HG03060 (cell line): ENCODE measurements at regions not wholly inside any gene's neighbourhood (a gene's known extent, or its start where the extent isn't known, plus 50 kb on each side); places are given as distances from the start of the nearest gene placed in this dataset.

Experiments used
- ATAC-seq: cut with Tn5 transposase; IDR thresholded peaks from one replicate; pipeline ENCODE4 v1.9.1; 2021; ENCODE audit warnings: low read depth, moderate number of reproducible peaks; ENCODE audit not compliant: unreplicated experiment

DNA sequence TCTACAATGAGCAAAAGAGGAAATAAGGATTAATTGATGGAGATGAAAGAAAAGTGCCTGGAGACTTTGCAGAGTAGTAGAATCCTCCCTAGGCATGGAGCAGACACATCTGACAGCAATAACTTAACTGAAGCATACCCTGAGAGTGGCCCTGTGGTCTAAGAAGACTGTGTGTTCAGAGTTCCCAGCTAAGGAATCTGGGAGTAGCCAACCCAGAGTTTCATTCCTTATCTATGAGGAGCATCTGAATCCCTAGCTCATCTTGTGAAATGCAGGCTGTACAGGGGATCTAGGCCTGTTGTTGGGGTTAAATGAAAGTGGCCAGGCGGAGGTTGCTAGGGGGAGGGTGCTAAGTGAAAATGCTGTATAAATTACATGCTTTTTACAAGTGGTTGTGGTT is 233.1 kb upstream of the FBXL7 start:
- no peak for ATAC-seq

DNA sequence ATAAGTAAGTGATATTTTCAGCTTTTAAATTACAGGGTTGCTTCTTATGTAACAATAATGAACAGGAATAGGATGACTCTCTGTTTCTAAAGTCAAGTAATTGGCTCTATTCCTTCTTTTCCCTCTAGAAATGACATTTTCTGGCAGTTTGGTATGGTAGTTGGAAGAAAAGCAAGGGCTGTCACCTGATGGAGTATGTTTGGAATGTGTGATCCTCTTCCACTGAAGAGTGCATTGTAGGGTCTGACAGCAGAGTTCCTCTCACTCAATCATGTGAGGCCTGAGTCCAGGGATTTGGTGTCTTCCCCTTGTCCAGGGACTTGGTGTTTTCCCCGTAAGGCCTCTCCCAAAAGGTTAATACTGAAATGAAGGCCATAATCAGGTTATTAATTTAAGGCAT is 233.8 kb upstream of the FBXL7 start:
- no peak for ATAC-seq

DNA sequence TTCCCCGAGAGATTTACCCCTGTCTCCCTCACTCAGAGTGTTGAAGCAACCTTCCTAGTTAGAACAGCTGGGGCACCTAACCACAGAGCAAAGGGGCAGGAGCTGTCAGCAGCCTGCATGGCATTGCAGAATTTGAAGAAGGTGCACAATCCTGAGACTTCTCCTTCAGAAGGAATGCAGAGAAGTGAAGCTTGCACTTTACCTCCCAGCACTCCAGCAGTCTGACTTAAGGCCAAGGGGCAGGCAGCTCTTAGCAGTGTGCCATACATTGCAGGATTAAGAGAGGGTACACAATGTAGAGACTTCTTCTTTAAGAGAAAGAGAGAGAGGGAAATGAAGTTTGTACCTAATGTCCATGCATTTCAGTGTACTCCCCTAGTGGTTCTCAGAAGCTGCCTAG is 236.0 kb upstream of the FBXL7 start:
- no peak for ATAC-seq

DNA sequence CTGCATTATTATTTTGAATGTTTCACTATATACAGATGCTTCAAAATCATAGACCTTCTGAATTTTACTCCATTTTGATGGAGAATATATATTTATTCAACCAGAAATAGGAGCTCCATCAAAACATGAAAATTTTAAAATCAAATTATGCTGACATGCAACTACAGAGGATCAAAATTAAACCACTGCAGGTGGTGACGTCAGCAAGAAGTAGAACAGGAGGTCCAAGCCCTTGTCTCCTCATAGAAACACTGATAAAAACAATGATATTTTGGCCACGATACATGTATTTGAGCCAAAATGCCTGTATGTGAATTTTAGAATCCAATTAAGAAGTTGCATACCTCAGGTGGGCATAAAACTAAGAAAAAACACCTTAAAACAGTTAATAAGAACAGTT is 236.6 kb upstream of the FBXL7 start:
- ATAC-seq, result no peak

DNA sequence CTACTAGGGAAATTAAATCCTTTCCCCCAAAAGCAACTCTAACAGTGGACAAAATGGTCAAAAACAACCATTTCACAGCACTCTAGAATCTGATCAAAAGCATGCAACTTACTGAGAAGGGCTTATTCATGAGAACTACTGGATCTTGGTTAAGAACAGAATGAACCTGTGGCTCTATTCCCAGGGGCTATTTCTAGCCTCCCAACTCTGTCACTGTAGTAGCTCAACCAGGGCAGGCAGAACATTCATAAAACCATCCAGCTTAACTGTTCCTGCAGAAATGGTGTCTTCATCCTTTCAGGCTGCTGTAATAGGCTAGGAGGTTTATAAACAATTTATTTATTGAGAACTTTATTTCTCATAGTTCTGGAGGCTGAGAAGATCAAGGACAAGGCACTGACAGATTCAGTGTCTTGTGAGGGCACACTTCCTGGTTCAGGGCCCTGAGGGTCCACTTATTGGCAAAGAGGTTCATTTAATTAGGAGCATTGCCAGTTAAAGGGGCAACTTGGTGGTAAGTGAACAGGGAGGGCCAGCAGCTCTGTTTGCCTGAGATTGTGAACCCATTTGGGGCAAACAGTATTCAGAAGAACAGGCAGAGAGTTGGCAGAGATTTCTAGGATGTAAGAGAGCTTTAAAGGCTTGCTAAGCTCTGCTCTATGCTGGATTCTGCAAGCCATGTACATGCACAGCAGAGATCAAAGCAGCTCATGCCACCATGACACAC is 238.5 kb upstream of the FBXL7 start:
- no peak for ATAC-seq

DNA sequence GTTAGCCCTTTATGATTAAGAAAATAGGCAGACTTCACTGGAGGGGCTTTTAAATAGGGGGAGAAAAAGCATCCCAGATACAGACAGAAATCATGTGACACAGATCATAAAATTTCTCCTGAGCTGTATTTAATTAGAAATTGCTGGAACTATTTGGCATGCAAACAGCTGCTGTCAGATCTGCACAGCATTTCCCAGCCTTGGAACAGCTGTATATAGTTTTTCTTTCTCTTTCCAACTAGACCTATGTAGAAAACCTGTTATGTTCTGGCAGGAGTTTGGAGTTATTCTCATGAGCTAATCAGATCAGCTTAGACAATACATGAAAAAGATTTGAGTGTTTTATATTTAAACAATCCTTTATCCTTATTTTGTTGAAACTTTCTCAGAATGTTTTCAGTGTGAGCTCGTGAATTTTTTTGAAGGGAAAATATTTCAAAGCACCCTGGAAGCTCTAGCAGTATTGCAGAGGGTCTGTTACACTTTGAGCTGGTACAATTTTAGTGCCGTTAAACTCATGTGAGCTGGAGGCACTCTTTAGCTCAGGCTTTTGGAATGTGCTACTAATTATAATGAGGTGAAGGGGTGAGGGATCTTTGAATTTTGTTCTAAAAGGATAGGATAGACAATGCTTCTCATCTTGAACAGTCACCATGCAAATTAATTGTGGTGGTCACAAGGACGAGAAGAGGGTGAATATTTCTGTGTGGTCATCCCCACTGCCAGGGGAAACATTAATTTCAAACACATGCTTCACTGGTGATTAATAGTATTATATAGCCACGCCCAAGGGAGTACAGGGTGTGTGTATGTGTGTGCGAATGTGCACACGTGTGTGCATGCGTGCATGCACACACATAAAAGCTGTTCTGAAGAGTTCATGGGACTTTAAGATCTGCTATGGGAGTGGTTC is 239.4 kb upstream of the FBXL7 start:
- no peak for ATAC-seq

DNA sequence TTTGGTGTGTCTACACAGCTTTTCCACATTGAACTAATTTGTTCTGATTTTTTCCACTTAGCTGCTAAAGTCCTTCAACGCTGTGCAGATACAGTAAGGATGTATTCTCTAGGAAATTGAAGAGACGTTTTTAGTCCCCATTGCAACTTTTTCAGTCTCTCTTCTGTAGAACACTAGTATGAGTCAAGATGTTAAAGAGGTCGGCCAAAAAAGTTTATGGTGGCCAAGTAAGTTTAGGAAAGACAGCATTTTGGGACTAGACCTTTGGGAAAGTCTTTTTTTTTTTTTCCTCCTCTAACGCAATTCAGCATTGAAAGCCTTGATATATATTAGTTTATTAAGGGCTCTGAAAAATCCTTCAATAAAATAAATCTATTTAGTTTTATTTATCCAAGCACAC is 243.5 kb upstream of the FBXL7 start:
- no peak for ATAC-seq

DNA sequence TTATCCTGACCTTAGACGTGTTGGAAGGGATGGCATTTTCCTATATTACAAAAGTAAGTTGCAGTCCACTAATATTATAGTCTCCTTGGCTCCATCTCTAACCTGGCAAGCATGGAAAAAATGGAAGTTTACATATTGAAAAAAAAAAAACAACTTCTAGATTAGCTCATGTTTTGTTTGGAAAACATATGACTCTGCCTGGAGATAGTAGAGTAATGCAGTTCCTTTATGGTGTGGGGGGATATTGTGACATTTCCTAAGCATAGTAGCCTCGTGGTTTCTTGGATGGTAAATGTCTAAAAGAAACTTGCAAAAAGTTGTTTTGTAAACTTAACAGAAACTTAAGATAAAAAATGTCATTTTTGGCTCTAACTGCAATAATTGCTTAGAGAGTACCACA is 244.4 kb upstream of the FBXL7 start:
- ATAC-seq, result no peak

DNA sequence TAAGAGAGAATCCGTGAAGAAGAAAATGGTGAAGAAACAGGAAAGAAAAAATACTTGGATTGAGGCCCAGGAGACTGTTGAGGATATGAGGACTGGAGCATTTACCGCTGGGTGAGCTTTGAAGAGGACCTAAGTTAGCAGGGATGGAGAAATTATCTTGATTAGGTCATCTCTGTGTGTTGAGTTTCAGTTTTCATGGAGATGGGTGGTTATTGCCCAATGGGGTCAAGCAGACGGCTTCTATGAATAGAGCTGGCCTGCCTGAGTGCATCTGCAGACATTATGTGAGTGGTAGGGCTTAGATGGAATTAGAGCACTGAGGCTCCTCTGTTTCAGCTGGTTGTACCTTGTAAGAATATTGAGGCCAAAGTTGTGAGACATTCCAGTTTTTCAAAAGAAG is 245.4 kb upstream of the FBXL7 start:
- no peak for ATAC-seq

DNA sequence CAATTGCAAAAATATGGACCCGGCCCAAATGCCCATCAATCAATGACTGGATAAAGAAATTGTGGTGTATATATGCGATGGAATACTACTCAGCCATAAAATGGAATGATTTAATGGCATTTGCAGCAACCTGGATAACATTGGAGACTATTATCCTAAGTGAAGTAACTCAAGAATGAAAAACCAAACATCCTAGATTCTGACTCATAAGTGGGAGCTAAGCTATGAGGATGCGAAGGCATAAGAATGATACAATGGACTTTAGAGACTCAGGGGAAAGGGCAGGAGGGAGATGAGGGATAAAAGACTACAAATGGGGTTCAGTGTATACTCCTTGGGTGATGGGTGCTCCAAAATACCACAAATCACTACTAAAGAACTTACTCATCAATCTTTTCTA is 247.6 kb upstream of the FBXL7 start:
- no peak for ATAC-seq

DNA sequence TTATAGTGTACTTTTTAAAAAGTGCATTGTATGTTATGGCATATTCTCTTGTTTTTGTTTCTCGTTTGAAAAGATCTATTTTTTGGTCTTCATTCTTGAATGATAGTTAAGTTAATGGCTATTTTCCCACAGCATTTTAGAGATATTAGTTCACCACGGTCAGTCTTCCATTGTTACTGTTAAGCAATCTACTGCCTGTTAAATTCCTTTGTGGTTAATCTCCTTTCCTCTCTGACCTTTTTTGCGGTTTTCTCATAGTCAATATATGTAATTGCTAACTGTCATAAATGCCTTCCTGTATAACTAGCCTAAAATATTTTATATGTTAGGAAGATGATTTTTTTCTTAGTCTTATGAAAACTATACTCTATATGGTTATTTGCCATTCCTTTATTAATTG is 250.8 kb upstream of the FBXL7 start:
- ATAC-seq, result no peak

DNA sequence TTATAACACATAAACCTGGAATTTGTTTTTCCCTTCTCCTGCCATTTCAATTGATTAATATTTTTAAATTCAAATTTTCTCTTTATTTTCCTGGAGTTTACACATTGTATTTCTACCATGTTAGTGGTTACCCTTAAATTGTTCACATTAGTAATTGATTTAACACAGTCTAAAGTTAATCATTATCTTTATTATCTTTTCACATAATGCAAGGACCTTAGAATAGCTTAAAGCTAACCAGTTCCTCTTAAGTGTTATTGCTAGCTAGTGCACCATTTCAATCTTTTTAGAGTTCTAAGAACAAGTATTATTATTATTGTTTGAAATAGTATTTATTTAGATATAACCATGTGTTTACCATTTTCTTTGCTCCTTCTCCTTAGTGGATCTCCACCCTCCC is 251.2 kb upstream of the FBXL7 start:
- ATAC-seq, result no peak

DNA sequence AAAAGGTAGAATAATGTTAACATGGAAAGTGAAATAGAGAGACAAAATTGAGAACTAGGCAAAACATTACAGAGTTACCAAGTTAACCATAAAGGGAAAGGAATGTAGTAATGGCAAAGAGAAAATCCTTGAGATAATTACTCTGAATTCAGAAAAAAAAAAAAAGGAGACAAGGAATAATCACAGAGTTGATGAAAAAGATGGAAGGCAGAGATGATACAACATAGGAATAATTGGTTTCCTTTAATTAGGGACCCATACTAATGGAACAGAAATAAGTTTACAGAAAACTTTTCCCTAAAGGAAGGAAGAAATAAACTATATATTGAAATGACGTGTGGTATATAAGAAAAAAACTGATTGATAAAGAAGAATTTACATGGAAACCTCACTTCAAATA is 254.1 kb upstream of the FBXL7 start:
- ATAC-seq, result no peak

DNA sequence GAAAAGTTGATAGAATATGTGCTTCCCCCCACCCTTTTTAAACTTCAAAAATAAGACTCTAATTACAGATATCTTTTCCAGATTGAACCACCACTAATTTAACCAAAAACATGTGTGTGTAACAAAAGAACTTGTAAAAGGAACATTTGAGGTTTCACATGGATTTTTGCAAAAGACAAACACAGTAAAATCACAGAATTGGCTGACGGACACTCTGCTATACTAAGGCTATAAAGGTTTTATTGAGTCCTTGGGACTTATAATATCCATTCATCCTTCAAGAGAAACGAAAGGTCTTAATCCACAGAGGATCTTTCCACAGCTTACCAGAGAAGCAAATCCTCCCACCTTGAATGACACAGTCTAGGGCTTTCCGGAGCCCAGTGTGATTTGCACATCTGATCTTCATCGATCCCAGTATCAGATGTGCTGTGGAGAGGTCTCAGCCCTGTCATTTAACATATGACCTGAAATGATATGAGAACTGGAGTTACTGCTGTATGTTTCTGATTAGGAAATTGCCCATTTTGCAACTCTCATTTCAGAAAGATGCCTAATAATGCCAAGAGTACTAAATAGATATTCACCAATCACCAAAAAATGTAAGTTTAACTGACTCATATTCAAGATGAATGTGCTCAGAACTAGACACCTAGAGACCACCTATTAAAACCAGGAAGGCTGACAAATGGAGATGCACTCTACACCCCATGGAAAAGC is 256.5 kb upstream of the FBXL7 start:
- no peak for ATAC-seq

DNA sequence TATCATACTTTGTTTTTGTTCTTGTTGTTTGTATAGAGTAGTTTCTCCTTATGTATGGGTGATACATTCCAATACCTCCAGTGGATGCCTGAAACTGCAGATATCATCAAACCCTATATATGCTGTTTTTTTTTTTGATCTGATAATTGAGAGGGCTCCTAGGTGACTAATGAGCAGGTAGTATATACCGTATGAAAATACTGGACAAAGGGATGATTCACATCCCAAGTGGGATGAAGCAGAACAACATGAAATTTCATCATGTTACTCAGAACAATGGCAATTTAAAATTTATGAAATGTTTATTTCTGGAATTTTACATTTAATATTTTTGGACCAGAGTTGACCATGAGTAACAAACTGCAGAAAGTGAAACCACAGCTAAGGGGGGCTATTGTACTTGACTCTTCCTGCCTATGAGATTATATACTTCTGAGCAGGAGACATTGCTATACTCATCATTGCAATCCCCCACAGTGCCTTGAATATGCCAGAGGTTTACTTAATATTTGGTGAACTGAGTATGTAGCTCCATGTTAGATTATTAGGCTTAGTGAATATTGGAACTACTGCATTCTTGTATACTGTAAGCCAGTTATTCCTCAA is 258.7 kb upstream of the FBXL7 start:
- no peak for ATAC-seq

DNA sequence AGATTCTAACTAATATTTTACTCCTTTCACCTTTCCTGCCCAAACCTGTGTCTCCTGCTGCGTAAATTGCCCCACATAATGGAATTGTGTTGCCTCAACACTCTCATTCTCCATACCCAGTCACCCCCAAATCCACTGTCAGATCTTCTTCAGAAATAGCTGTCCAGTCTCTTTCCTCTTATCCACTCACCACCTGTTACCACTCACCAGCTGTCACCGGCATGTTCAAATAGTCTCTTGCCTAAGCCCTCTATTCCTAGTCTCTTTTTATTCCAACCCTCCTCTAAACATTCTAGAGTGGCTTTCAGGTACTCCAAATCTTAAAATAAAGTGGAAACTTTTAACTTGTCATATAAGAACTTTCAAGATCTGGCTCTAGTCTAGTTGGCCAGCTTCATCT is 262.0 kb upstream of the FBXL7 start:
- ATAC-seq, result no peak

DNA sequence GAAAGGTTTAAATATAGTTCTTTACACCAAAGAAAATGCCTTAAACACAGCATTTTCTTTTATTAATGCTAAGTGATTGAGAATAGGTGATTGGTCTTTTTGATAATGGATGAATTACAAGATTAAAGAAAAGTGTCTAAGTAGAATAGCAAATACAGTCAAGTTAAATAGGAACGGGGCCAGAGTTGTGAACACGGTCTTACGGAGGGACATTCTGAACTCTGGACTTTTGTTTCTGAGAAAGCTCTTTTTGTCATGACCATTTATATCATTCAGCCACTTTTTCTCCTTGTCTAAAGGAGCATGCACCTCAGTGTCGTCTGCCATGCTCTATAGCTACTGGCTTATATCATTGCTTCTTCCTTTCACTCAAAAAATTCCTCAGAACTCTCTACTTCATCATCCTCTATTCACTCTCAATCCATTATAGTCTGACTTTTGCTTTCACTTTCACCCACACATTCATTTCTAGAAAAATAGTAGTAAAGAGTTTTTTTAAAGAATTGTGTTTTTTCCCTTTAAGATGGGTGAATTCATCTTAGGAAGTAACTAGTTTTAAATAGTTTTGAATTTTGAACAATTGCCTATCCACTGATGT is 263.0 kb upstream of the FBXL7 start:
- no peak for ATAC-seq

DNA sequence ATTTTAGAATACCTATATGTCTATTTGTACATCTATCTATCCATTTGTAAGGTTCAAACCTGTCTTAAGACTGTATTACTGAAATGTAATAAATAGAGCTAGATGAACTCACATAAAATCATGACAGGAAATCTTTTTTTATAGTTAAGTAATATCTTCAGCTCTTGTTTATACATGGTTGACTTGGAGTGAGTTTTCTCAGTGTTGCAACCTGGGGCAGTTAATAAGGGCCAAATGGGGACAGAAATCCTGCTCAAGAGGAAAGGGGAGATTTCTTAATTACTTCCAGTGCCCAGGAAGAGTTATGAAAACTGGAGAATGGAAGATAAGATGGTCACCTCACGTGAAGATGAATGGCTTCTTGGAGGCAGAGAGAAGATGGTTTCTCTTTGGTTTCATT is 265.1 kb upstream of the FBXL7 start:
- no peak for ATAC-seq

DNA sequence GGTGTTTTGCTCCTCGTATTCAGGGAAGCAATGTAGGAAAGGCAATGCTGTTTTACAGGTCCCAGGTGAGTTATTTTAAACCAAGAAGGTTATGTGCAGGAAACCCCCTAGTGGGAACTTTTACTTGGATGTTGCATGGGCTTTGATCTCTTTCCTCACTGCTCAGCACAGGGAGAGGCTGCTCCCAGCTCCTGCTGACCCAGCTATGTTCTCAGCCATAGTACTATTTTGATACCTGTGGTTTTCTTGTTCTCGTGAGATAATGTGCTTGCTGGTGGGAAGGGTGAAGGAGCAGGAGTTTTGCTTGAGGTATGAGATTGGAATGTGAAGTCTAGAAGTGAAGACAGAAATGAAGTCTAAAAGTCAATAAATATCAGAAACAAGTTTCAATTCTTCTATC is 265.6 kb upstream of the FBXL7 start:
- ATAC-seq, result no peak

DNA sequence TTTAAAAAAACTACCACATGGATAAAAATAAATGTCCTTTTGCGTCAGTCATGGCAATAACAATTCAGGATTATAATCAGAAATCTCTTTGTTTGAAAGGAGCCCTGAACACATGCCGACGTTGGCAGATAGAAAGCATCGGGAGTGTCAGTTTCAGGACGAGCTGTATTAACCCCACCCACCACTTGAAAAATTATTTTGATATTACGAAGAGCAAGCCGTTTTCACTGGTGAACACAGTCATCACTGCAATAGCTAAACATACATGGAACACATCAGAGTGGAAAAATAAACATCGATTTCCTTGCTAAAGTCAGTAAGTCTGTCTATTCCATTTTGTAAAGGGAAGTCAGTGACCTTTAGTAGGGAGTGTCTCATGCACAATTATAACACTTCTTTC is 266.4 kb upstream of the FBXL7 start:
- no peak for ATAC-seq

DNA sequence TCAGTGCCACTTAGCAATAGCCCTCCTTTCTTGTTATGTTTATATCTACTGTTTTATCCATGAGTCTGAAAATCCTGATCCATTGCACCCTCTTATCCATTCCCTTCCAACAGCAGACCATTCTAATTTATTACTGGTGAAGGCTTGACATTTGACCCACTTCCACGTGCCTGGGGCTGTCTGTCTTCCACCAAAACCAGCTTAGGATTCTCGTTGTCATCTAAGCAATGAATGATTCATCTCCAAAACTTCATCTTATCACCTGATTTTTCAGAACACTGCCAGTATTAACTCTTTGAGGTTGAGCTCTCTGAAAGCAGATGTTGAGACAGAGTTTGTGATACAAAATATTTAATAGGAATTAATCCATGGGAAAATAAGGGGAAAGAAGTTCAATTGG is 277.8 kb upstream of the FBXL7 start:
- ATAC-seq, result no peak
